Stimulated activated CD4-positive, alpha-beta T cell treated with anti-CD3 and anti-CD28 coated beads, Interleukin-15, amount 100 ng/mL, for 48 hours (primary cell): ENCODE measurements at regions not wholly inside any gene's neighbourhood (a gene's known extent, or its start where the extent isn't known, plus 50 kb on each side); places are given as distances from the start of the nearest gene placed in this dataset.
A peak's percentile ranks its signal among the peaks of the same experiment; 100 is the strongest.
"Not testable (repeated sequence)": the region's sequence is repeated elsewhere in the genome, so short reads cannot be mapped to it uniquely, and the experiment has no call there.

Experiments used
- DNase-seq, 2 donors: peaks; one replicate each; pipeline ENCODE4 v3.0.0-alpha.2; 2020; ENCODE audit warnings: low read depth in 2 of 2

- DNase-seq, result peak in 1 of 2 donors; percentile 21
These were observed 112.5 kb upstream of the PRSS1 start for GRCh38 chr7:142636751-142637150.

- DNase-seq, result not testable (repeated sequence)
These were observed 113.2 kb upstream of the PRSS1 start for GRCh38 chr7:142636107-142636506.

GRCh38 chr7:142632271-142633134, 116.8 kb upstream of the PRSS1 start:
- DNase-seq, result peak in 1 of 2 donors; percentile 27

GRCh38 chr7:142629588-142630260, 119.5 kb upstream of the PRSS1 start:
- no peak for DNase-seq

GRCh38 chr7:142628945-142629344, 120.3 kb upstream of the PRSS1 start:
- no peak for DNase-seq

- DNase-seq, result not testable (repeated sequence)
These were observed 122.0 kb upstream of the PRSS1 start for GRCh38 chr7:142627223-142627622.

GRCh38 chr7:142626420-142627035, 122.7 kb upstream of the PRSS1 start:
- DNase-seq, result peak; percentile 36 to 63

GRCh38 chr7:142625216-142625615, 124.1 kb upstream of the PRSS1 start:
- DNase-seq, result not testable (repeated sequence)

- DNase-seq, result no peak
These were observed 128.9 kb upstream of the PRSS1 start for GRCh38 chr7:142620402-142620801.

- no peak for DNase-seq
These were observed 130.5 kb upstream of the PRSS1 start for GRCh38 chr7:142618655-142619351.

- DNase-seq, result no peak
These were observed 132.4 kb upstream of the PRSS1 start for GRCh38 chr7:142616842-142617241.

GRCh38 chr7:142616121-142616643, 133.1 kb upstream of the PRSS1 start:
- no peak for DNase-seq

- no peak for DNase-seq
These were observed 133.8 kb upstream of the PRSS1 start for GRCh38 chr7:142615508-142615907.

- no peak for DNase-seq
These were observed 135.2 kb upstream of the PRSS1 start for GRCh38 chr7:142614116-142614515.

- no peak for DNase-seq
These were observed 136.9 kb upstream of the PRSS1 start for GRCh38 chr7:142612237-142612881.

- no peak for DNase-seq
These were observed 137.6 kb upstream of the PRSS1 start for GRCh38 chr7:142611566-142612236.

GRCh38 chr7:142608630-142609428, 140.4 kb upstream of the PRSS1 start:
- DNase-seq, result no peak

- no peak for DNase-seq
These were observed 141.9 kb upstream of the PRSS1 start for GRCh38 chr7:142607351-142607750.

- DNase-seq, result no peak
These were observed 143.2 kb upstream of the PRSS1 start for GRCh38 chr7:142606081-142606480.

- no peak for DNase-seq
These were observed 144.6 kb upstream of the PRSS1 start for GRCh38 chr7:142604671-142605070.
